Activated naive CD4-positive, alpha-beta T cell (primary cell): ENCODE measurements at regions not wholly inside any gene's neighbourhood (a gene's known extent, or its start where the extent isn't known, plus 50 kb on each side); places are given as distances from the start of the nearest gene placed in this dataset.

Experiments
- DNase-seq, 4 experiments: peaks; one replicate each; lab custom pipeline; 2025; lab: John Stamatoyannopoulos, UW

- no peak for DNase-seq
Observed at GRCh38 chr4:98765771-98766170, 107.4 kb upstream of the TSPAN5 start.

- no peak for DNase-seq
Observed at GRCh38 chr4:98758182-98758581, 99.8 kb upstream of the TSPAN5 start.

GRCh38 chr4:98754736-98755135 lies 96.3 kb upstream of the TSPAN5 start:
- no peak for DNase-seq

- no peak for DNase-seq
Observed at GRCh38 chr4:98749206-98749605, 90.8 kb upstream of the TSPAN5 start.

- no peak for DNase-seq
Observed at GRCh38 chr4:98748609-98749008, 90.2 kb upstream of the TSPAN5 start.

- no peak for DNase-seq
Observed at GRCh38 chr4:98747393-98748091, 89.1 kb upstream of the TSPAN5 start.

- no peak for DNase-seq
Observed at GRCh38 chr4:98746936-98747335, 88.5 kb upstream of the TSPAN5 start.

- DNase-seq: no peak
Observed at GRCh38 chr4:98746530-98746929, 88.1 kb upstream of the TSPAN5 start.

GRCh38 chr4:98745366-98745765 lies 87.0 kb upstream of the TSPAN5 start:
- DNase-seq: no peak

- no peak for DNase-seq
Observed at GRCh38 chr4:98744372-98745150, 86.2 kb upstream of the TSPAN5 start.

GRCh38 chr4:98741952-98742351 lies 83.5 kb upstream of the TSPAN5 start:
- DNase-seq: no peak

- no peak for DNase-seq
Observed at GRCh38 chr4:98739751-98740150, 81.3 kb upstream of the TSPAN5 start.

- no peak for DNase-seq
Observed at GRCh38 chr4:98733601-98734000, 75.2 kb upstream of the TSPAN5 start.

GRCh38 chr4:98728871-98729270 lies 70.5 kb upstream of the TSPAN5 start:
- no peak for DNase-seq

- DNase-seq: no peak
Observed at GRCh38 chr4:98728433-98728832, 70.0 kb upstream of the TSPAN5 start.

- no peak for DNase-seq
Observed at GRCh38 chr4:98722000-98722399, 63.6 kb upstream of the TSPAN5 start.

- DNase-seq: no peak
Observed at GRCh38 chr4:98720871-98721480, 62.6 kb upstream of the TSPAN5 start.

GRCh38 chr4:98716796-98717195 lies 58.4 kb upstream of the TSPAN5 start:
- no peak for DNase-seq

GRCh38 chr4:98712607-98713006 lies 54.2 kb upstream of the TSPAN5 start:
- DNase-seq: no peak

GRCh38 chr4:98711526-98711925 lies 53.1 kb upstream of the TSPAN5 start:
- no peak for DNase-seq

GRCh38 chr4:98710831-98711230 lies 52.4 kb upstream of the TSPAN5 start:
- no peak for DNase-seq
